Brain microvascular endothelial cell (primary cell): ENCODE measurements at regions not wholly inside any gene's neighbourhood (a gene's known extent, or its start where the extent isn't known, plus 50 kb on each side); places are given as distances from the start of the nearest gene placed in this dataset.

ENCODE experiments used
- DNase-seq: peaks from one replicate; pipeline ENCODE4 v3.0.0-alpha.2; 2020
- H3K27ac ChIP-seq: fragments of 250-450 bp; sonication (Bioruptor Pico); 2 replicates; pipeline ENCODE4 v1.5.1; 2020; ENCODE audit warnings: mild to moderate bottlenecking, moderate library complexity
- H3K27me3 ChIP-seq: fragments of 250-450 bp; sonication (Bioruptor Pico); replicated peaks from 2 replicates; pipeline ENCODE4 v1.5.1; 2020; ENCODE audit warnings: mild to moderate bottlenecking
- H3K36me3 ChIP-seq: fragments of 250-450 bp; sonication (Bioruptor Pico); replicated peaks from 2 replicates; pipeline ENCODE4 v1.5.1; 2020; ENCODE audit warnings: mild to moderate bottlenecking
- H3K4me3 ChIP-seq: 2 replicates; pipeline ENCODE4 v1.5.1; 2011; ENCODE audit warnings: low read depth, mild to moderate bottlenecking, control low read depth, low read length, moderate library complexity
- in situ Hi-C: cut with HindIII; loops from 2 replicates; pipeline ENCODE4 v1.10.0; 2017; ENCODE audit warnings: low sequenced_read_pairs, low pct_ligation_motif_present
- TF ChIP-seq, protein P1 (sequence below): IDR thresholded peaks from 2 replicates; pipeline ENCODE4 v1.5.1; 2011; ENCODE audit warnings: low read depth, mild to moderate bottlenecking, moderate library complexity, low read length, control low read depth, inconsistent platforms; ENCODE audit errors: missing control alignments

DNA sequence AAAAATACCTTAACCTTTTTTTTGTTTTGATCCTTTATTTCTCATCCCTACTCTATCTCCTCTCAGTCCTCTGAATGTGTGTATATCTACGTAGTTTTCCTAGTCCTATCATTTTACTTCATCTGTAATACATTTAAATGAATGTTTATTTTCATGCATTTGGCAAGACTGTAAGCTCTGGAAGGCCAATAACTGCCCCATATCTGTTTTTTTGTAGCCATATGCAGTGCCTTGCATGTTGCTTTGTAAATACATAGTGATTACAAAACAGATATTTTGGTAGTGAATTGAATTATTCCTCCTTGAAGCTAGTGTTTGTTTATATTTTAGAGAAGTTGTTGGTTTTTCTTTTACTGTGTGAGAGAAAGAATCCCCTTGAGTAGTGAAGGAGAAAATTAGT lies 450.2 kb downstream of the PCDH18 start:
- TF ChIP-seq, protein P1, sequence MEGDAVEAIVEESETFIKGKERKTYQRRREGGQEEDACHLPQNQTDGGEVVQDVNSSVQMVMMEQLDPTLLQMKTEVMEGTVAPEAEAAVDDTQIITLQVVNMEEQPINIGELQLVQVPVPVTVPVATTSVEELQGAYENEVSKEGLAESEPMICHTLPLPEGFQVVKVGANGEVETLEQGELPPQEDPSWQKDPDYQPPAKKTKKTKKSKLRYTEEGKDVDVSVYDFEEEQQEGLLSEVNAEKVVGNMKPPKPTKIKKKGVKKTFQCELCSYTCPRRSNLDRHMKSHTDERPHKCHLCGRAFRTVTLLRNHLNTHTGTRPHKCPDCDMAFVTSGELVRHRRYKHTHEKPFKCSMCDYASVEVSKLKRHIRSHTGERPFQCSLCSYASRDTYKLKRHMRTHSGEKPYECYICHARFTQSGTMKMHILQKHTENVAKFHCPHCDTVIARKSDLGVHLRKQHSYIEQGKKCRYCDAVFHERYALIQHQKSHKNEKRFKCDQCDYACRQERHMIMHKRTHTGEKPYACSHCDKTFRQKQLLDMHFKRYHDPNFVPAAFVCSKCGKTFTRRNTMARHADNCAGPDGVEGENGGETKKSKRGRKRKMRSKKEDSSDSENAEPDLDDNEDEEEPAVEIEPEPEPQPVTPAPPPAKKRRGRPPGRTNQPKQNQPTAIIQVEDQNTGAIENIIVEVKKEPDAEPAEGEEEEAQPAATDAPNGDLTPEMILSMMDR: no peak
- in situ Hi-C loops: no loop called here
- H3K27me3 ChIP-seq: no peaks in the 10 kb centered on the region
- DNase-seq: no peak
- H3K36me3 ChIP-seq: no peaks in the 10 kb centered on the region
- no peak overlapping the region for H3K4me3 ChIP-seq
- H3K27ac ChIP-seq: no peak overlapping the region

GRCh38 chr4:137076908-137077307 lies 455.4 kb downstream of the PCDH18 start:
- Histone ChIP-seq H3K27me3 (no peaks in the 10 kb centered on the region), H3K36me3 (no peaks in the 10 kb centered on the region), H3K4me3 (no peak overlapping the region), H3K27ac (no peak overlapping the region)
- no peak for DNase-seq
- in situ Hi-C loops: no loop called here
- TF ChIP-seq, protein P1: no peak

DNA sequence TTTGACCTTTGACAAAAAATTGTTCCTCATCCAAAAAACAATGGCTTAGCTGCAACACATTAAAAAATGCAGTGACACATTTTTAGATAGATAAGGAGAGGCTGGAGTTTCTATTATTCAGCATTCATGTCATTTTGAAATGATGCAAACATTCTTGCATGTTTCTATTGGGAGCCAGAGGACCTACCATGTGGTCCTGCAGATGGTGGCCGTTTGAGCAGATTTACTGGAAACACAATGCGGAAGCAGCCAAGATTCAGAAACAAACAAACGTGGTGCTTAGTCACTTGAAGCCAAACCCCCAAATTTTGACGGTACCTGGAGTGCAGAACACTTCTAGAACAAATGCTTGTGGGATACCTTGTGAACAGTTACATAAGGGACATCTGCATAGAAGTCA lies 456.7 kb downstream of the PCDH18 start:
- H3K36me3 ChIP-seq: no peaks in the 10 kb centered on the region
- DNase-seq: no peak
- in situ Hi-C loops: no loop called here
- TF ChIP-seq, protein P1: no peak
- H3K27ac ChIP-seq: no peak overlapping the region
- no peak overlapping the region for H3K4me3 ChIP-seq
- H3K27me3 ChIP-seq: no peaks in the 10 kb centered on the region

GRCh38 chr4:137070614-137071013 lies 461.7 kb downstream of the PCDH18 start:
- Histone ChIP-seq H3K4me3 (no peak overlapping the region), H3K27ac (no peak overlapping the region), H3K27me3 (no peaks in the 10 kb centered on the region), H3K36me3 (no peaks in the 10 kb centered on the region)
- in situ Hi-C loops: no loop called here
- TF ChIP-seq, protein P1: no peak
- DNase-seq: no peak

- H3K36me3 ChIP-seq: no peaks in the 10 kb centered on the region
- H3K27ac ChIP-seq: no peak overlapping the region
- TF ChIP-seq, protein P1: no peak
- no peaks in the 10 kb centered on the region for H3K27me3 ChIP-seq
- in situ Hi-C loops: no loop called here
- no peak for DNase-seq
- no peak overlapping the region for H3K4me3 ChIP-seq
Measured at GRCh38 chr4:137069473-137069872, 462.8 kb downstream of the PCDH18 start.

GRCh38 chr4:137067735-137068134 lies 464.6 kb downstream of the PCDH18 start:
- H3K27ac ChIP-seq: no peak overlapping the region
- H3K4me3 ChIP-seq: no peak overlapping the region
- no peaks in the 10 kb centered on the region for H3K27me3 ChIP-seq
- TF ChIP-seq, protein P1: no peak
- in situ Hi-C loops: no loop called here
- no peaks in the 10 kb centered on the region for H3K36me3 ChIP-seq
- DNase-seq: no peak
